RCC 7860 (cell line): ENCODE measurements at regions not wholly inside any gene's neighbourhood (a gene's known extent, or its start where the extent isn't known, plus 50 kb on each side); places are given as distances from the start of the nearest gene placed in this dataset.

Experiments used
- DNase-seq: peaks from one replicate; pipeline ENCODE4 v3.0.0-alpha.2; 2015; ENCODE audit warnings: low spot score
- FAIRE-seq: peaks from 2 replicates; lab custom pipeline; 2012; peaks lifted over from hg19 to GRCh38; lab: Jason Lieb, UNC

GRCh38 chr2:239905884-239906654, 119.1 kb downstream of the NDUFA10 start:
- FAIRE-seq: no peak

GRCh38 chr2:239905306-239905705, 119.8 kb downstream of the NDUFA10 start:
- FAIRE-seq (no peak), DNase-seq (no peak)

More at GRCh38 chr2:239905884-239906654, 119.1 kb downstream of the NDUFA10 start:
- DNase-seq: no peak

- DNase-seq: no peak
- no peak for FAIRE-seq
Observed at GRCh38 chr2:239904496-239904895, 120.6 kb downstream of the NDUFA10 start.

GRCh38 chr2:239903803-239904202, 121.3 kb downstream of the NDUFA10 start:
- FAIRE-seq: no peak
- DNase-seq: no peak

- DNase-seq: no peak
- no peak for FAIRE-seq
Observed at GRCh38 chr2:239903210-239903609, 121.9 kb downstream of the NDUFA10 start.

GRCh38 chr2:239902749-239903201, 122.4 kb downstream of the NDUFA10 start:
- FAIRE-seq (no peak), DNase-seq (no peak)

GRCh38 chr2:239898292-239898925, 126.7 kb downstream of the NDUFA10 start:
- no peak for DNase-seq
- no peak for FAIRE-seq

GRCh38 chr2:239897596-239898235, 127.4 kb downstream of the NDUFA10 start:
- FAIRE-seq: no peak
- no peak for DNase-seq

GRCh38 chr2:239896075-239896474, 129.1 kb downstream of the NDUFA10 start:
- FAIRE-seq (no peak), DNase-seq (no peak)

- FAIRE-seq: no peak
- no peak for DNase-seq
Observed at GRCh38 chr2:239895669-239896068, 129.5 kb downstream of the NDUFA10 start.

- FAIRE-seq (no peak), DNase-seq (no peak)
Observed at GRCh38 chr2:239895116-239895515, 130.0 kb downstream of the NDUFA10 start.

- DNase-seq (no peak), FAIRE-seq (no peak)
Observed at GRCh38 chr2:239894276-239894675, 130.9 kb downstream of the NDUFA10 start.

- FAIRE-seq (no peak), DNase-seq (no peak)
Observed at GRCh38 chr2:239893236-239893515, 132.0 kb downstream of the NDUFA10 start.

- DNase-seq: no peak
- no peak for FAIRE-seq
Observed at GRCh38 chr2:239892441-239893235, 132.5 kb downstream of the NDUFA10 start.

- FAIRE-seq (no peak), DNase-seq (no peak)
Observed at GRCh38 chr2:239891698-239892097, 133.4 kb downstream of the NDUFA10 start.

- no peak for FAIRE-seq
- no peak for DNase-seq
Observed at GRCh38 chr2:239890206-239890746, 134.9 kb downstream of the NDUFA10 start.

- DNase-seq: no peak
- FAIRE-seq: no peak
Observed at GRCh38 chr2:239889641-239890121, 135.5 kb downstream of the NDUFA10 start.

- FAIRE-seq (no peak), DNase-seq (no peak)
Observed at GRCh38 chr2:239887604-239888003, 137.5 kb downstream of the NDUFA10 start.

- no peak for FAIRE-seq
- DNase-seq: no peak
Observed at GRCh38 chr2:239886781-239887180, 138.4 kb downstream of the NDUFA10 start.

GRCh38 chr2:239884875-239885274, 140.3 kb downstream of the NDUFA10 start:
- DNase-seq (no peak), FAIRE-seq (no peak)

- DNase-seq (no peak), FAIRE-seq (no peak)
Observed at GRCh38 chr2:239884051-239884405, 141.1 kb downstream of the NDUFA10 start.
